Testis (tissue), 2 donors: ENCODE measurements at regions not wholly inside any gene's neighbourhood (a gene's known extent, or its start where the extent isn't known, plus 50 kb on each side); places are given as distances from the start of the nearest gene placed in this dataset.

ENCODE experiments used
- CTCF ChIP-seq, 3 experiments: fragments of 450-650 bp in 2 of 3; fragments of 200-600 bp in 1 of 3; sonication (generic) in 1 of 3; IDR thresholded peaks; one replicate each; pipeline ENCODE4 v1.5.1; 2016 to 2019; ENCODE audit warnings: antibody characterized with exemption in 3 of 3, mild to moderate bottlenecking in 2 of 3, moderate library complexity in 1 of 3
- POLR2A ChIP-seq: fragments of 450-650 bp; IDR thresholded peaks from one replicate; pipeline ENCODE4 v1.6.1; 2017; ENCODE audit warnings: antibody characterized with exemption, mild to moderate bottlenecking, moderate library complexity

- TF ChIP-seq CTCF (IDR thresholded peaks at IDR 0.05) (no peak), POLR2A (no peak)
Measured at GRCh38 chr18:28363124-28363523, 186.2 kb upstream of the CDH2 start.
